Neural progenitor cell (in vitro differentiated cells): ENCODE measurements at regions not wholly inside any gene's neighbourhood (a gene's known extent, or its start where the extent isn't known, plus 50 kb on each side); places are given as distances from the start of the nearest gene placed in this dataset.
"Not testable (repeated sequence)": the region's sequence is repeated elsewhere in the genome, so short reads cannot be mapped to it uniquely, and the experiment has no call there.

Experiments
- DNase-seq: peaks from one replicate; pipeline ENCODE4 v3.0.0-alpha.2; 2016; ENCODE audit warnings: low spot score
- H2AFZ ChIP-seq: fragments of 200-600 bp; sonication (generic); replicated peaks from 2 replicates; pipeline ENCODE4 v1.6.1; 2016; ENCODE audit warnings: antibody characterized with exemption
- H3F3A ChIP-seq: fragments of 200-600 bp; sonication (generic); 2 replicates; pipeline ENCODE4 v1.6.1; 2016; ENCODE audit warnings: antibody characterized with exemption, low read depth
- H3K27ac ChIP-seq: fragments of 200-600 bp; sonication (generic); 2 replicates; pipeline ENCODE4 v1.5.1; 2016; ENCODE audit warnings: mild to moderate bottlenecking
- H3K27me3 ChIP-seq: fragments of 200-600 bp; sonication (generic); 2 replicates; pipeline ENCODE4 v1.6.1; 2016; ENCODE audit warnings: mild to moderate bottlenecking, moderate library complexity
- H3K36me3 ChIP-seq: fragments of 200-600 bp; sonication (generic); 2 replicates; pipeline ENCODE4 v1.5.1; 2016
- H3K4me1 ChIP-seq: fragments of 200-600 bp; sonication (generic); 2 replicates; pipeline ENCODE4 v1.6.1; 2016; ENCODE audit warnings: mixed run types
- H3K4me2 ChIP-seq: fragments of 200-600 bp; sonication (generic); 2 replicates; pipeline ENCODE4 v1.6.1; 2016
- H3K4me3 ChIP-seq: fragments of 200-600 bp; sonication (generic); 2 replicates; pipeline ENCODE4 v1.5.1; 2016
- H3K79me2 ChIP-seq: fragments of 200-600 bp; sonication (generic); 2 replicates; pipeline ENCODE4 v1.6.1; 2016; ENCODE audit warnings: low read depth
- H3K9ac ChIP-seq: fragments of 200-600 bp; sonication (generic); 2 replicates; pipeline ENCODE4 v1.6.1; 2016
- H3K9me3 ChIP-seq: fragments of 200-600 bp; sonication (generic); 2 replicates; pipeline ENCODE4 v1.5.1; 2016; ENCODE audit warnings: low read depth
- H4K20me1 ChIP-seq: fragments of 200-600 bp; sonication (generic); 2 replicates; pipeline ENCODE4 v1.6.1; 2016; ENCODE audit warnings: low read depth
- H3K27ac Mint-ChIP-seq: 3 replicates; pipeline ENCODE4 v1.8.0; 2021; ENCODE audit warnings: mixed read lengths
- H3K27me3 Mint-ChIP-seq: 2 replicates; pipeline ENCODE4 v1.8.0; 2022; ENCODE audit warnings: low read depth, mild to moderate bottlenecking, inconsistent platforms, moderate library complexity, mixed read lengths; ENCODE audit not compliant: insufficient read depth
- H3K36me3 Mint-ChIP-seq: 3 replicates; pipeline ENCODE4 v1.8.0; 2021; ENCODE audit warnings: mixed read lengths
- H3K4me1 Mint-ChIP-seq: 3 replicates; pipeline ENCODE4 v1.8.0; 2021; ENCODE audit warnings: mixed read lengths
- H3K4me3 Mint-ChIP-seq: 3 replicates; pipeline ENCODE4 v1.8.0; 2021; ENCODE audit warnings: mild to moderate bottlenecking, moderate library complexity, mixed read lengths
- H3K9me3 Mint-ChIP-seq: 3 replicates; pipeline ENCODE4 v1.8.0; 2020; ENCODE audit warnings: mixed read lengths
- CTCF ChIP-seq: fragments of 200-600 bp; sonication (generic); IDR thresholded peaks from 2 replicates; pipeline ENCODE4 v1.5.1; 2017; ENCODE audit warnings: antibody characterized with exemption, mild to moderate bottlenecking
- EZH2 ChIP-seq: fragments of 200-600 bp; sonication (generic); IDR thresholded peaks from 2 replicates; pipeline ENCODE4 v1.6.1; 2017; ENCODE audit warnings: antibody characterized with exemption, mild to moderate bottlenecking, moderate library complexity
- EZH2phosphoT487 ChIP-seq: fragments of 200-600 bp; sonication (generic); IDR thresholded peaks from 2 replicates; pipeline ENCODE4 v1.6.1; 2017; ENCODE audit warnings: antibody characterized with exemption

DNA sequence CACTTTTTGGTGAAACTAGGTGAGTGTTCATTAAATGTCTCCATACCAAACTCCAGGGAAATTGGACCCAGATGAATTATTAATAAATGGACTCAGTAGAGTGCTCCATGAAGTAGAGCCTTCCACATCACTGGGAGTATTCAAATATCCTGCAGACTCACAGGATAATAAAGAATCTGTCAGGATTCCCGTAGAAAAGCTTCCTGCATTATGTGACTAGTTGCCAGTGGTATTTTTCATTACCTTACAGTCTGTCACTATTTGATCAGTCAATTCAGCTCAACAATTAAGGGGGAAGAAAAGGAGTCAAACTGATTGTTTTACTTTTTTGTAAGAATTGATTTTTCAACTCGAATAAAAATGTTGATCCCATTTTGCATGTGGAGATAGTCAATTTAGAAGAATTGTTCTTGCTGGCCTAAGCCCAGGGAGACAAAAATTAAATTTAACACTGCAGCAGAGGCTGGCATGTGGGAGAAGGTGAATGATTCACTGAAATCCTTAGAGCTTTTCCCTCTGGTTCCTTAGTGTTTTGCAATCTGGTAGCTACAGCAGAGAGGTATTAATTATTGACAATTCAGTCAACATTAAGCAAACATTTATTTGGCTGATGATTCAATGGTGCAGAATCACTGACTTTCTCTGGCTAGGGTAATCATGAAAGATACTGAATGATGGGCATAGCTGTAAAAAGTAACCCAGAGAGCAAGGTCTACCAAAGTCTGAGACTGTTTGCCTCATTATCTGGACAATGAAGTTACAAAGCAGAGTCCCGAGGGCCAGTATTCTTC lies 442.4 kb downstream of the CD83 start:
- H3K27me3 Mint-ChIP-seq = peaks cover 6% of the 10 kb centered on the region
- H3K36me3 ChIP-seq = no peaks in the 10 kb centered on the region
- H3K27ac ChIP-seq = no peak overlapping the region
- H2AFZ ChIP-seq = peak overlapping the region; percentile 4
- H3K9me3 ChIP-seq = no peaks in the 10 kb centered on the region
- no peaks in the 10 kb centered on the region for H3K27me3 ChIP-seq
- no peak overlapping the region for H3K4me3 Mint-ChIP-seq
- H3K4me1 Mint-ChIP-seq = peaks cover 18% of the 10 kb centered on the region
- H3K4me2 ChIP-seq = no peak overlapping the region
- peaks cover 17% of the 10 kb centered on the region for H3K4me1 ChIP-seq
- TF ChIP-seq EZH2phosphoT487 = no peak
- TF ChIP-seq EZH2 = no peak
- TF ChIP-seq CTCF = no peak
- no peaks in the 10 kb centered on the region for H3F3A ChIP-seq
- no peaks in the 10 kb centered on the region for H3K79me2 ChIP-seq
- no peak overlapping the region for H3K4me3 ChIP-seq
- no peak overlapping the region for H3K27ac Mint-ChIP-seq
- peaks cover 20% of the 10 kb centered on the region for H3K9me3 Mint-ChIP-seq
- no peak overlapping the region for H3K9ac ChIP-seq
- no peak for DNase-seq
- H4K20me1 ChIP-seq = no peaks in the 10 kb centered on the region
- no peaks in the 10 kb centered on the region for H3K36me3 Mint-ChIP-seq

- H3K27ac ChIP-seq, H3K9me3 ChIP-seq, H3K79me2 ChIP-seq, H3K36me3 ChIP-seq, H3K4me3 Mint-ChIP-seq, H3K4me2 ChIP-seq, H3K27ac Mint-ChIP-seq, H3K27me3 Mint-ChIP-seq, H3F3A ChIP-seq, DNase-seq, H3K36me3 Mint-ChIP-seq, H3K4me3 ChIP-seq, H3K27me3 ChIP-seq, H2AFZ ChIP-seq, H4K20me1 ChIP-seq, H3K9ac ChIP-seq: not testable (repeated sequence)
- peaks cover 17% of the 10 kb centered on the region for H3K4me1 ChIP-seq
- peaks cover 22% of the 10 kb centered on the region for H3K9me3 Mint-ChIP-seq
- peaks cover 18% of the 10 kb centered on the region for H3K4me1 Mint-ChIP-seq
These were observed 444.0 kb downstream of the CD83 start for GRCh38 chr6:14561563-14561962.

GRCh38 chr6:14567842-14568241 lies 450.3 kb downstream of the CD83 start:
- Histone ChIP-seq H3K9ac (no peak overlapping the region), H3K4me3 (no peak overlapping the region), H4K20me1 (no peaks in the 10 kb centered on the region), H3K27ac (no peak overlapping the region), H3K4me1 (peaks cover 20% of the 10 kb centered on the region), H3K9me3 (no peaks in the 10 kb centered on the region), H3K27me3 (no peaks in the 10 kb centered on the region), H2AFZ (no peak overlapping the region), H3K79me2 (no peaks in the 10 kb centered on the region), H3K4me2 (no peak overlapping the region), H3K36me3 (no peaks in the 10 kb centered on the region), H3F3A (no peaks in the 10 kb centered on the region)
- Mint-ChIP-seq H3K27me3 (peaks cover 4% of the 10 kb centered on the region), H3K9me3 (peaks cover 8% of the 10 kb centered on the region), H3K27ac (no peak overlapping the region), H3K4me1 (peaks cover 14% of the 10 kb centered on the region), H3K4me3 (no peak overlapping the region), H3K36me3 (no peaks in the 10 kb centered on the region)
- DNase-seq = no peak
- TF ChIP-seq EZH2 = no peak
- no peak for TF ChIP-seq CTCF
- no peak for TF ChIP-seq EZH2phosphoT487

GRCh38 chr6:14569394-14569793 lies 451.8 kb downstream of the CD83 start:
- Mint-ChIP-seq H3K4me3 (no peak overlapping the region), H3K9me3 (peaks cover 4% of the 10 kb centered on the region), H3K4me1 (peaks cover 14% of the 10 kb centered on the region), H3K36me3 (peaks cover 2% of the 10 kb centered on the region), H3K27me3 (peaks cover 4% of the 10 kb centered on the region), H3K27ac (no peak overlapping the region)
- Histone ChIP-seq H3F3A (no peaks in the 10 kb centered on the region), H3K9ac (no peak overlapping the region), H3K27ac (no peak overlapping the region), H3K9me3 (no peaks in the 10 kb centered on the region), H3K36me3 (no peaks in the 10 kb centered on the region), H3K4me3 (no peak overlapping the region), H3K27me3 (no peaks in the 10 kb centered on the region), H3K4me1 (peaks cover 20% of the 10 kb centered on the region), H4K20me1 (no peaks in the 10 kb centered on the region), H2AFZ (no peak overlapping the region), H3K4me2 (peak overlapping the region; percentile 32), H3K79me2 (no peaks in the 10 kb centered on the region)
- TF ChIP-seq EZH2 (no peak), CTCF (no peak), EZH2phosphoT487 (no peak)
- DNase-seq = no peak

DNA sequence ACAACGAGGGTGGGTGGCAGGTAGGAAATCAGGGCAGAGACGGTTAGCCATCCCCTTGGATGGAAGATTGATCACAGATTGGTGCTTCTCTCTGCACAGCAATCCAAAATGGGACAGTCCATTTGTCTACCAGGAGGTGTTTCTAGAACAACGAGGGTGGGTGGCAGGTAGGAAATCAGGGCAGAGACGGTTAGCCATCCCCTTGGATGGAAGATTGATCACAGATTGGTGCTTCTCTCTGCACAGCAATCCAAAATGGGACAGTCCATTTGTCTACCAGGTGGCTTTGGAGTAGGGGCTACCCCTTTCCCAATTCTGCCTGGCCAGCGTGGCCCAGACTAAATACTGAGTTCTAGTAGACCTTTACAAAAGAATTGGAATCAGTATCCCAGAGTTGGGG lies 452.3 kb downstream of the CD83 start:
- H3K4me3 Mint-ChIP-seq, H3K9me3 ChIP-seq, H3K4me3 ChIP-seq, H3F3A ChIP-seq, H3K36me3 ChIP-seq, DNase-seq, H3K36me3 Mint-ChIP-seq, H3K27ac ChIP-seq, H3K27me3 ChIP-seq, H3K79me2 ChIP-seq, H3K27ac Mint-ChIP-seq, H3K4me2 ChIP-seq, H3K27me3 Mint-ChIP-seq, H4K20me1 ChIP-seq, H3K9ac ChIP-seq, H2AFZ ChIP-seq, H3K9me3 Mint-ChIP-seq: not testable (repeated sequence)
- H3K4me1 Mint-ChIP-seq = peaks cover 14% of the 10 kb centered on the region
- H3K4me1 ChIP-seq = peaks cover 20% of the 10 kb centered on the region
